ENCODE measurements at regions not wholly inside any gene's neighbourhood (a gene's known extent, or its start where the extent isn't known, plus 50 kb on each side); places are given as distances from the start of the nearest gene placed in this dataset.
A peak's percentile ranks its signal among the peaks of the same experiment; 100 is the strongest.

GRCh38 chr2:23326330-23326729 is 58.6 kb upstream of the KLHL29 start:
- Histone ChIP-seq H3K27me3 (no peaks in the 10 kb centered on the region), H3K9me3 (no peaks in the 10 kb centered on the region), H3K36me3 (ENCODE audit: low read depth, missing control alignments) (no peaks in the 10 kb centered on the region), H3K4me3 (no peak overlapping the region), H3K27ac (no peak overlapping the region), H3K4me1 (peaks cover 11% of the 10 kb centered on the region)
- WGBS, 2 donors: 82 to 85% methylated on average over 4 of the region's 4 CpGs
- DNase-seq: no peak
- intact Hi-C loops (cut with DNase I; ENCODE audit: low total_unique reads): no loop called here
- TF ChIP-seq CTCF (IDR thresholded peaks at IDR 0.05) (no peak), POLR2A (IDR thresholded peaks at IDR 0.05) (no peak)

GRCh38 chr2:23327416-23327815 is 57.6 kb upstream of the KLHL29 start:
- WGBS, 2 donors: 82 to 85% methylated on average over 5 of the region's 5 CpGs
- intact Hi-C loops (cut with DNase I; ENCODE audit: low total_unique reads): no loop called here

GRCh38 chr2:23327887-23328286 is 57.1 kb upstream of the KLHL29 start:
- TF ChIP-seq CTCF (IDR thresholded peaks at IDR 0.05) (no peak), POLR2A (IDR thresholded peaks at IDR 0.05) (no peak)
- 50 to 81% methylated on average over 1 to 3 of the region's 3 CpGs for WGBS, 2 donors

More at GRCh38 chr2:23327416-23327815, 57.6 kb upstream of the KLHL29 start:
- no peaks in the 10 kb centered on the region for H3K36me3 ChIP-seq (ENCODE audit: low read depth, missing control alignments)
- H3K27me3 ChIP-seq: no peaks in the 10 kb centered on the region
- no peak for DNase-seq
- TF ChIP-seq CTCF (IDR thresholded peaks at IDR 0.05) (no peak), POLR2A (IDR thresholded peaks at IDR 0.05) (no peak)
- H3K4me3 ChIP-seq: no peak overlapping the region
- H3K27ac ChIP-seq: no peak overlapping the region
- H3K9me3 ChIP-seq: no peaks in the 10 kb centered on the region
- peaks cover 10% of the 10 kb centered on the region for H3K4me1 ChIP-seq

GRCh38 chr2:23330214-23330613 is 54.8 kb upstream of the KLHL29 start:
- Histone ChIP-seq H3K4me3 (no peak overlapping the region), H3K9me3 (no peaks in the 10 kb centered on the region), H3K36me3 (ENCODE audit: low read depth, missing control alignments) (no peaks in the 10 kb centered on the region), H3K27me3 (no peaks in the 10 kb centered on the region), H3K27ac (no peak overlapping the region), H3K4me1 (peaks cover under 1% of the 10 kb centered on the region)
- intact Hi-C loops (cut with DNase I; ENCODE audit: low total_unique reads): no loop called here
- 70 to 78% methylated on average over 5 of the region's 5 CpGs for WGBS, 2 donors
- no peak for TF ChIP-seq CTCF (IDR thresholded peaks at IDR 0.05)
- TF ChIP-seq POLR2A (IDR thresholded peaks at IDR 0.05): no peak
- peak; percentile 32 for DNase-seq

More at GRCh38 chr2:23327887-23328286, 57.1 kb upstream of the KLHL29 start:
- Histone ChIP-seq H3K4me1 (peaks cover 6% of the 10 kb centered on the region), H3K27me3 (no peaks in the 10 kb centered on the region), H3K27ac (no peak overlapping the region), H3K9me3 (no peaks in the 10 kb centered on the region), H3K4me3 (no peak overlapping the region), H3K36me3 (ENCODE audit: low read depth, missing control alignments) (no peaks in the 10 kb centered on the region)
- intact Hi-C loops (cut with DNase I; ENCODE audit: low total_unique reads): no loop called here
- DNase-seq: no peak

Small RNA genes in the stretch of these regions (small RNA-seq; reads per million reads assigned to genes)
- gene AC099799.1: 0 reads per million in 2 donors
- 0 reads per million in 2 donors for gene RN7SL117P
- 0.28 to 0.55 reads per million in 2 donors for gene RNA5SP87

Data from testis (tissue), 2 donors.